Gastroesophageal sphincter (tissue), 4 donors: ENCODE measurements at regions not wholly inside any gene's neighbourhood (a gene's known extent, or its start where the extent isn't known, plus 50 kb on each side); places are given as distances from the start of the nearest gene placed in this dataset.

ENCODE experiments used
- ATAC-seq: fragments of 150-250 bp; one replicate; pipeline ENCODE4 v1.9.1; 2016; ENCODE audit warnings: mild to moderate bottlenecking, moderate library complexity
- H3K27ac ChIP-seq, 4 donors: fragments of 200-600 bp; sonication (generic) in 3 of 4; 1 replicate in 3 of 4; 2 replicates in 1 of 4; pipeline ENCODE4 v1.5.1; 2016 to 2019
- H3K27me3 ChIP-seq: fragments of 200-600 bp; sonication (generic); one replicate; pipeline ENCODE4 v1.5.1; 2019
- H3K36me3 ChIP-seq, 2 donors: fragments of 200-600 bp; sonication (generic); one replicate each; pipeline ENCODE4 v1.5.1; 2019; ENCODE audit warnings: control low read depth in 1 of 2
- H3K4me1 ChIP-seq, 3 donors: fragments of 200-600 bp; sonication (generic); 1 replicate in 2 of 3; 2 replicates in 1 of 3; pipeline ENCODE4 v1.5.1; 2016 to 2019; ENCODE audit warnings: control low read depth in 2 of 3
- H3K4me3 ChIP-seq, 2 donors: fragments of 200-600 bp; sonication (generic); one replicate each; pipeline ENCODE4 v1.5.1; 2019; ENCODE audit warnings: mild to moderate bottlenecking in 1 of 2, moderate library complexity in 1 of 2
- H3K9me3 ChIP-seq, 3 donors: fragments of 200-600 bp; sonication (generic); one replicate each; pipeline ENCODE4 v1.5.1; 2017 to 2019; ENCODE audit warnings: control low read depth in 2 of 3
- CTCF ChIP-seq, 4 experiments: fragments of 200-600 bp in 2 of 4; fragments of 450-650 bp in 2 of 4; sonication (generic) in 1 of 4; IDR thresholded peaks; one replicate each; pipeline ENCODE4 v1.5.1; 2017 to 2019; ENCODE audit warnings: antibody characterized with exemption in 4 of 4, mild to moderate bottlenecking in 2 of 4, moderate library complexity in 2 of 4
- EP300 ChIP-seq: sonication (generic); formaldehyde crosslinking; IDR thresholded peaks from one replicate; pipeline ENCODE4 v1.6.1; 2017; ENCODE audit warnings: antibody characterized with exemption, mild to moderate bottlenecking
- POLR2A ChIP-seq, 2 donors: fragments of 450-650 bp; IDR thresholded peaks; one replicate each; pipeline ENCODE4 v1.6.1; 2017; ENCODE audit warnings: antibody characterized with exemption in 2 of 2, mild to moderate bottlenecking in 2 of 2, moderate library complexity in 1 of 2
- POLR2AphosphoS5 ChIP-seq: sonication (generic); formaldehyde crosslinking; IDR thresholded peaks from one replicate; pipeline ENCODE4 v1.6.1; 2017; ENCODE audit warnings: antibody characterized with exemption
- WGBS, 2 donors: methylation state at CpG; one replicate each; pipeline ENCODE4 v1.1.5; 2018; ENCODE audit warnings: low coverage in 1 of 2; 5-methylcytosine and 5-hydroxymethylcytosine counted together

DNA sequence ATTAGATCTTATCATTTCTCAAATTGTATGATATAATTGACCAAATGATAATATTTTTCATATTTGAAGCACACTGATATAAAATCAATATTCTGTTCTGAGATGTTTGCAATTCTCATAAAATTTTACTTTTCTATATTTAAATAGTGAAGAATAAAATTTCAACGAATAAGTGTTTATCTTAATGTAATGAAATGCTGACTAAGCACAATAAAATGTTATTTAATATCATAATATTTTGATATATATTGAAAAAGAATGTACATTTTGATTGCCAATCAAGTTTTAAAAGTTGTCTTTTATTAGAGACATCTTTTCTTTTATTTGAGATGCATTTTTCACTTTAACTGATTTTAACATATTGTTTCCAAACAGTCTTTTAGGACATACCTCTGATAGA is 416.1 kb downstream of the TAF11L14 start:
- H3K36me3 ChIP-seq, result no peaks in the 10 kb centered on the region
- H3K27me3 ChIP-seq, result no peaks in the 10 kb centered on the region
- no peak for TF ChIP-seq EP300
- TF ChIP-seq POLR2AphosphoS5, result no peak
- TF ChIP-seq POLR2A (IDR thresholded peaks at IDR 0.05), result no peak
- TF ChIP-seq CTCF (IDR thresholded peaks at IDR 0.05), result no peak
- no peak for ATAC-seq
- WGBS, 2 donors, result 65 to 69% methylated on average over 1 of the region's 1 CpG
- no peaks in the 10 kb centered on the region for H3K9me3 ChIP-seq
- H3K4me3 ChIP-seq, result no peak overlapping the region
- H3K27ac ChIP-seq, result no peak overlapping the region
- no peaks in the 10 kb centered on the region for H3K4me1 ChIP-seq

GRCh38 chr5:18050776-18051175 is 416.5 kb downstream of the TAF11L14 start:
- TF ChIP-seq EP300, result no peak
- TF ChIP-seq POLR2A (IDR thresholded peaks at IDR 0.05), result no peak
- no peak for TF ChIP-seq POLR2AphosphoS5
- no peak for TF ChIP-seq CTCF (IDR thresholded peaks at IDR 0.05)
- H3K27me3 ChIP-seq, result no peaks in the 10 kb centered on the region
- H3K27ac ChIP-seq, result no peak overlapping the region
- 38 to 59% methylated on average over 2 to 3 of the region's 4 CpGs for WGBS, 2 donors
- no peaks in the 10 kb centered on the region for H3K9me3 ChIP-seq
- H3K4me3 ChIP-seq, result no peak overlapping the region
- no peaks in the 10 kb centered on the region for H3K4me1 ChIP-seq
- no peak for ATAC-seq
- no peaks in the 10 kb centered on the region for H3K36me3 ChIP-seq

DNA sequence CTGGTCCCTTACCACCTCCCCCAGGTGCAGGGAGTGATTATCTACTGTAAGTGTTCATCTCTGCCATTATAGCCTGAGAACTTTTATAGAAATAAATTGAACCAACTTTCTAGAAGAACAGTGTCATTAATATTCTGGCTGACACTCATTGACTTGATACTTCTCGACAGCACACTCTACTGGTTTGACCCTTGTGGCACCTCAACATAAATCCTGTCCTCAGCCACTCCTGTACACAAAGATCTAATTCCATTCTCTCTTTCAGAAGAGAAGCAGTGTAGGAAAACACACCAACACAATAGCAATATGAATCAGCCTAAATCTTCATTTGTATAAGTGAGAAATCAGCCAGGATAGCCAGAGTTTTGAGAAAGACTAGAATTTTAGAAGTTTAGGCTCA is 417.7 kb downstream of the TAF11L14 start:
- no peaks in the 10 kb centered on the region for H3K36me3 ChIP-seq
- no peak overlapping the region for H3K27ac ChIP-seq
- H3K4me3 ChIP-seq, result no peak overlapping the region
- no peaks in the 10 kb centered on the region for H3K27me3 ChIP-seq
- no peaks in the 10 kb centered on the region for H3K4me1 ChIP-seq
- no peak for ATAC-seq
- TF ChIP-seq EP300, result no peak
- TF ChIP-seq POLR2AphosphoS5, result no peak
- TF ChIP-seq POLR2A (IDR thresholded peaks at IDR 0.05), result no peak
- TF ChIP-seq CTCF (IDR thresholded peaks at IDR 0.05), result no peak
- 14 to 40% methylated on average over 1 of the region's 1 CpG for WGBS, 2 donors
- no peaks in the 10 kb centered on the region for H3K9me3 ChIP-seq

- Histone ChIP-seq H3K9me3 (no peaks in the 10 kb centered on the region), H3K4me1 (no peaks in the 10 kb centered on the region), H3K36me3 (no peaks in the 10 kb centered on the region), H3K4me3 (no peak overlapping the region), H3K27ac (no peak overlapping the region), H3K27me3 (no peaks in the 10 kb centered on the region)
- no peak for ATAC-seq
- WGBS, 2 donors, result 80 to 87% methylated on average over 3 of the region's 3 CpGs
- no peak for TF ChIP-seq EP300
- TF ChIP-seq CTCF (IDR thresholded peaks at IDR 0.05), result no peak
- no peak for TF ChIP-seq POLR2AphosphoS5
- no peak for TF ChIP-seq POLR2A (IDR thresholded peaks at IDR 0.05)
These were observed 418.3 kb downstream of the TAF11L14 start for GRCh38 chr5:18052569-18052968.

GRCh38 chr5:18057725-18058124 is 423.5 kb downstream of the TAF11L14 start:
- no peaks in the 10 kb centered on the region for H3K27me3 ChIP-seq
- H3K4me3 ChIP-seq, result no peak overlapping the region
- H3K36me3 ChIP-seq, result no peaks in the 10 kb centered on the region
- no peaks in the 10 kb centered on the region for H3K4me1 ChIP-seq
- 42 to 69% methylated on average over 3 of the region's 3 CpGs for WGBS, 2 donors
- H3K27ac ChIP-seq, result no peak overlapping the region
- H3K9me3 ChIP-seq, result no peaks in the 10 kb centered on the region
- no peak for TF ChIP-seq CTCF (IDR thresholded peaks at IDR 0.05)
- TF ChIP-seq EP300, result no peak
- TF ChIP-seq POLR2AphosphoS5, result no peak
- no peak for TF ChIP-seq POLR2A (IDR thresholded peaks at IDR 0.05)
- ATAC-seq, result no peak
